ENCODE measurements at regions not wholly inside any gene's neighbourhood (a gene's known extent, or its start where the extent isn't known, plus 50 kb on each side); places are given as distances from the start of the nearest gene placed in this dataset.

DNA sequence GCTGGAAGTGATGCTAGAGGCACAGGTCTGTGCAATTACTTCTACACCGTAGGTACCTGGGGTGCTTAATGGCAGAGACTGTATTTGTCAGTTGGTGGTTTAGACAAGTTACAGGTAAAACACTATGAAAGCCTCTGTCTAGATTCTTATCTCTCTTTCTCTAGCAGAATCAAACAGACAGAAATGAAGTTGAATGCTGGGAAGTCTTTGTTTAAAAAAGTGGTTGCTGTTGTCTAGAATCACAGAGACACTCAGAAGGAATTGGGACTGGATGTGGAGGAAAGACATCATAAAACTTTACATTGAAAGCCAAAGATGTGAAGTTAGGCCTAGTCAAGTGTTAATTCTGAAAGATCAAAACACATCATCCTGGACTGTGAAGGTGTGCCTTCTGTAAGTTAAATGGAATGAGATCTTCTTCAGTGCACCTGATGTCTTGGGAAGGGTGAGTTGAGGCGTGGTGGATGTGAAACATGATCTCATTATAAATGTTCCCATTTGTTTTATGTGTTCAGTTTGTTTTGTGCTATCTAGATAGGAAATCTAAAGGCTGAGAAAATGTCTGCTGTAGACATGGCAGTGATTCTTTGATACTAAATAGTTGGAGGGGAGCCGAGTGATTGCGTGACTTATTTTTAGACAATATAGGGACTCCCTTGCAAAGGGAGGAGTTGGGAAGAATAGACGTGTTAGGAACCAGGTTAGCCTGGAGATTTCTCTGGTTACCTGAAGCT lies 290.2 kb downstream of the SOX4 start:
- no peak for DNase-seq (ENCODE audit: low read depth)

- no peak for DNase-seq (ENCODE audit: low read depth)
Measured at GRCh38 chr6:21885111-21885510, 291.6 kb downstream of the SOX4 start.

DNA sequence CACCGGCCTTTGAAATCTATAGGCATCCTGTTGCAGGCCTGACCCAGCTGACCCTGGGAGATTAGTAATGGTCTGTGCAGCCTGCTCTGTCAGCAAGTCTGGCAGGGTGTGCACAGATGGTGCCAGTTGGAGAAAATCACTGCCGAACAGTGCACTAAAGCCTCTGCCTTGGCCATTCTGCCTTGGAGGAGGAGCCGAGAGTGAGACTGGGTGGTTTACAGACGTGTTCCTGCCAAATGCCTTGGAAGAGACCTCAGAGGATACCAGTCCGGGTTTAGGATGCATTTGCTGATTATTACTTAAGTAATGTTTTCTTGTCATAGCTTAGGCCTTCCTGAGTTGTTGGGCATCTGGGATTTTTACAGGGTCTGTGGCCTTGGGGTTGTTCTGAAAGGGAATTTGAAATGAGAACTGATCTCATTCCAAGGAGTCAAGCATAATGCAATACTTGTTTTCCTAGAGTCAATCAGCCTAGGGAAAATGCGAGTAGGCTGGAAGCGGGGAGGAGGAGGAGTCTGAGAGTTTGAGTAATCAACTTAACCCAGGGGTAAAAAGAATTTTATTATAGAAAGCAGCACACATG lies 292.1 kb downstream of the SOX4 start:
- DNase-seq (ENCODE audit: low read depth): no peak

DNA sequence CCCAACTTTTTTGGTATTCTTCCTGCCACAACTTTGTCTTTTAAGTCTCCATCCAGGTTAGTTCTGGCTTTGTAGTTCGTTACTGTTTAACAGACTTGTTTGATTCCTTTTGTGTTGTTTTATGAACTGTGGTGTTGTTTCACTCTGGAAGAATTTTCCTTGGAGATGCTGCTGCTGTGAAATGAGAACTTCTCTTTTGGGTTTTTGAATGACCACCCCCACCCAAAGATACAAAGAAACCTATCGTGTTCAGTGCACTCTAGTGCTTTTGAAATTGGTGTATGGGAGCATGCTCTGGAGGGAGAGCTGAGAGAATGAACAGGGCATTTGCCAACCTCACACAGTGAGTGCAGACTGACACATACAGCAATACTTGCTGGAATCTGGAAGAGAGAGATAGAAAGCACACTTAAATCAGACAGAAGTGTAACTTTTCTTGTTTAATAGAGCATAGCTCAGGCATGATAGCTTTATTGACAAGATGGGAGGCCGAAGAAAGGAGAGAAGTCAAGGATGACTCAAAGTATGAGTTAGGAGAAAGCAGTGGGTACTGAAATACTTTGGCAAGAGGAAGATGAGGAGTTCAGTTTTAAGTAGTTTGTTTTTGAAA lies 293.1 kb downstream of the SOX4 start:
- no peak for DNase-seq (ENCODE audit: low read depth)

DNA sequence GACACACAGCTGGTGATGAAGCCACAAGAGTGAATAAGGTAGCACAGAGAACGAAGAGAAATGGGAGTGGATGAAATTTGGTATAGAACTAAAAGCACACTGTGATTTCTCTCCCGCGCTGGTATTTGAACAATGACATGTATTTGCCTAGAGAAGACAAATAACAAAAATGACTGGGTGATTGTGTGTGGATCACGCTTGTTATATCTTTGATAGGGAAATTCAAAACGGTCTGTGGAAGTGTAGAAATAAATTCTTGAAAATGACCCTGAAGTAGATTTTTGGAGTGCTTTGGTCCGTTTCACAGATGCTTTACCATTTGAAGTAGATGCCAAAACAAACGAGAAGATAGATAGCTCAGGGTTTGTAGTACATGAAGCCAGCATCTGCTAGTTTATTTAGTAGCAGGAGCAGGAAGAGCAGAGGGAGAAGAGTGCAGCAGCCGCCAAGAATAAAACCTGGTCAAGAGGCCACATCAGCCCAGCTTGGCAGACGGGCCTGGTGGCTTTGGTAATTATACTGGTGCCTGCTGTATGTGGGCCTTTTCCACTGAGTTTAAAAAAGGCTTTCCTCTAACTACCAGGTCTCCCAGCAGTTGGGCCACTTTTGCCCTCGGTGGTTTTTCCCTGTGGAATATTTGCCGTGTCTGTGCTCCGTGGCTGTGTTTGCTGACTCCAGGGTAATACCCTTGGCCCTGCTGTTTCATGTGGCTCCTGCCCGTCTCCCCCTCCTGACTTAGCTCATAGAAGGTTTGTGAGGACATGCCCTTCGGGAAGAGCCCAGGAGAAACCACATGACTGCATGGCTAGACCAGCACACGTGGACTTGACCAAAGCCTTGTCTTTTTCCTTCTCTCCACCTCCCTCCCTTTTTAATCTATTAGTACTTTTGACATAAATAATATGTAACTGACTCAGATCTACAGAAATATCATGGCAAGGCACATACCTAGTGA lies 294.0 kb downstream of the SOX4 start:
- no peak for DNase-seq (ENCODE audit: low read depth)

DNA sequence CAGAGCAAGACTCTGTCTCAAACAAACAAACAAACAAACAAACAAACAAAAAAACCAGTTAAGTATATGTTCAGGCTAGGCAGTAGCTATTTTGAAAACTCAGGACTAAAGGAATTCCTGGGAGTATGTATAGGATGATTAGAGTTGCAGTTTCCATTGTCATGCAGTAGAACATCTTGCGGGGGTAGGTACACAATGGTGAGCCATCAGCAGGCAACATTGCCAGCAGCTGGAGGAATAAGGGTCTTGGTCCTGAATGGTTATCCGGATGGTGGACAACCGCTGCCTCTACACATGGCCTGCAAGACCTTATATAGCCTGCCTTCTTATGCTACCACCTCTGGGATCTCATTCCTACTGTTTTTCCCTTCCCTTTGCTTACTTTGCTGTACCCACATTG lies 297.5 kb downstream of the SOX4 start:
- DNase-seq (ENCODE audit: low read depth): no peak

DNA sequence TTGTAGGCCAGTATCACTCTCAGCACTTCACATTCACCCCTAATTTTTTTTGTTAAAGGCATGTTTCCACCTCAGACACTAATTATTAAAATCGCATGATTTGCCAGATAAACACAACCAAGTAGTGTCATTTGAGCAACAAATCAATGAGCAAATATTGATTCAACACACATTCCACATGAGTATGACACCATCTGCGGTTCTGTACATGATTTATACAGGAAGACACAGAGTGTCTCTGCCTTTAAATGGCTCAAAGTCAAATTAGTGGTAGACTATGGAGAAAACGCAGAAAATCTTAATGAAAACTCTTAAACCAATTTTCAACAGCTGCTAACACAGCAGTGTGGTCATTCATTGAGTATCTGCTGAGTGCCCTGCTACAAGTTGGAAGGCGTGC lies 300.2 kb downstream of the SOX4 start:
- no peak for DNase-seq (ENCODE audit: low read depth)

- no peak for DNase-seq (ENCODE audit: low read depth)
Measured at GRCh38 chr6:21895555-21895954, 302.0 kb downstream of the SOX4 start.

DNA sequence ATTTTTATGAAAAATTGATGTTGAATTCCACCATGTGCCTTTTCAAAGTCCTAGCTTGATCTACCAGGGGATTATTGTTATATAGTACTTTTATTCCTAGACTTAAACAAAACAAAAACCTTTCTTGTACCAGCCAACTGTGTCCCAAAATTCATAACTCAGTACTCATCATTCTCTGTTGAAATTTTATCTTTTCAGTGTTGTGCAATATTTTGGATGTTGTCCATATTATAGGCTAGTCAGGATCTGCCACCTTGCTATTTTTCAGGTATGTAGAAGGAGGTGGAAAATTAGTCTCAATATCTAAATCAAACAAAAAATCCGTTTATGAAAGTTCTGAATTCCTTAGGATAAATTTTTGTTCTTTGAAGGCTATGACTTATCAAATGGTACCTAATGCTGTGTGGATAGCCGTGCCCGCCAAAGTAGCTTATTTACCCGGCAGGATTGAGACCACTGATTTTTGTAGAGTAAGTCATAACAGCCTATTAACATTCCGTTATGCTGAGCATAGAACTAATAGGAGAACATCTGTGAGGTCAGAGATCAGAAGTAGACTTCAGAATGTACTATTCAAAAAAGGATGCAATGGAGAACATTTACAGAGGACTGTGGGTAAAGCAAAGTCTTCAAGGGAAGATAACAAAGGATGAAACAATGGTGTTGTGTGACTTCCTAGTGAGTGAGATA lies 304.7 kb downstream of the SOX4 start:
- no peak for DNase-seq (ENCODE audit: low read depth)

GRCh38 chr6:21899708-21900107 lies 306.2 kb downstream of the SOX4 start:
- no peak for DNase-seq (ENCODE audit: low read depth)

GRCh38 chr6:21900730-21901129 lies 307.2 kb downstream of the SOX4 start:
- no peak for DNase-seq (ENCODE audit: low read depth)

DNA sequence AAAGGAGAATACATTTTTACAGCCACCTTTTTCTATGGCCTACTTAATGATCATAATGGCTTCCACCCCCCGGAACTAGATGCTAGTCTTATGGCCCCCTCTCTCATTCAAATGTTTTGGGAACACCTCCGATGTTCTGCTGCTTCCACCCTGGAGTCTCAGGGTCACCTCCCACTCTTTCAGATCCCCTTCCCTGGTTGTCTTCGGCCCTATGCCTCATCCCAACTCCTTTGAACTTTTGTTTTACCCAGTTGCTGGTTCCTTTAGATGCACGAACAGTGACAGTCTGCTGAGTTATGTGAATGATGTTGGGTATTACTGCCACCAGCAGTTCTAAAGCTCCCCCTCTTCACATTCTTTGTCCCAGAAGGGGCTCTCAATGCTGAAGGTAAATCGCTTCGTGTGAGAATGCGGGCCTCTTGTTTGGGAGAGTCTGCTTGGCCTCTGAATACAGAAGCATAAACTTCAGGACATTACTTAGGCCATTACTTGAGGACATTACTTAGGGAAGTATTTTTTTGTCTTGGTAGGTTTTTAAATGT lies 309.1 kb downstream of the SOX4 start:
- no peak for DNase-seq (ENCODE audit: low read depth)

DNA sequence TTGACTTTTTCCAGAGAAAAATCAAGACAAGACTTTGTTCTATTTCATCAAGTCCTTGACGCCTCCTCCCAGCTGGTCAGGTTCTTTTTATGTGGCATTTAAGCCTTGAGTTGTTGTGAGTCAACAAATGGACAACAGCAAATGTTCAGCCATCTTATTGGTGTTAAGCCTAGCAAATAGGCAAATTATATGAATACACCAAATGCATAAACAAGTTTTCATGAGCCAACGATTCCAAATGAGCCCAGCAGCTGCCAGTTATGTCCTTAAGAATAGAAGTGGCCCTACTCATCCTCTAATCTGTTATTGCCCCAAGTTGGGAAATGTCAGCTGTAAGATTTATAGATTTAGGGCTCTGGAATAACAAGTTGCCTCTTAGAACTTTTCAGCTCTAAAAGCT lies 312.0 kb downstream of the SOX4 start:
- no peak for DNase-seq (ENCODE audit: low read depth)

GRCh38 chr6:21906826-21907225 lies 313.3 kb downstream of the SOX4 start:
- DNase-seq (ENCODE audit: low read depth): no peak

GRCh38 chr6:21907291-21907690 lies 313.7 kb downstream of the SOX4 start:
- DNase-seq (ENCODE audit: low read depth): no peak

GRCh38 chr6:21908161-21908848 lies 314.8 kb downstream of the SOX4 start:
- DNase-seq (ENCODE audit: low read depth): no peak

- DNase-seq (ENCODE audit: low read depth): no peak
Measured at GRCh38 chr6:21909321-21909720, 315.8 kb downstream of the SOX4 start.

GRCh38 chr6:21911208-21911607 lies 317.7 kb downstream of the SOX4 start:
- no peak for DNase-seq (ENCODE audit: low read depth)

DNA sequence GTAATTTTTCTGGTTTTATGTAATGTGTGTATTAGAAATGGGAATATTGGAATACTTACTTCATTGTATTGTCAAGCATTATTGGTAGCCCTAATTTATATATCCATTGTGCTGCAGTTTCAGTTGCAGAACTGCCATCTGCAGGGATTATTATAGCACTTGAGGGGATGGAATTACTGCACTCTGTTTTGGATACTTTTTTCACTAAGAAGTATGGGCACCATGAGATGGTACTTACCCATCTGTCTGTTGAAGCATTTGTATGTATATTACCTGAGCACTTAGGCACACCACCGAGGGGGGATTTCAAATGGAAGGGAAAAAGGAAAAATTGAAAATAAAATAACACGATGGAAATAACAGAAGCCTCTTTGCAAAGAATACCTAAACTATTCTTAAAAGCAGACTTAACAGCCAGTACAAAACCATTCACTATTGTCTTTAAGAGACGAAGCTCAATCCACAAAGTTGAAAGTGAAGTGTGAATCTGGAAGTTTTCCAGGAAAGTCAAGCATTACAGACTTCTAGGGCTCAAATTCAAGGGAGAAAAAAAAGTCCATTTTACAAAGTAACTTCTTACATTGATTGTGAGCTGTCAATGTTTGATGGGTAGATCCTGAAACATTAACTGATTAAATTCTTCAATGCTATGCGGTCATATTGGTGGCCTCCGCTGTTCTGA lies 318.7 kb downstream of the SOX4 start:
- DNase-seq (ENCODE audit: low read depth): no peak

Measured in forelimb muscle (tissue), 1 donor.